ENCODE measurements at regions not wholly inside any gene's neighbourhood (a gene's known extent, or its start where the extent isn't known, plus 50 kb on each side); places are given as distances from the start of the nearest gene placed in this dataset.

GRCh38 chr1:116819081-116819480 is 64.9 kb downstream of the CD2 start:
- Histone ChIP-seq H3K27ac (no peak overlapping the region), H3K4me3 (no peak overlapping the region)
- TF ChIP-seq CTCF (IDR thresholded peaks at IDR 0.05), result no peak
- no peak for DNase-seq (ENCODE audit: low spot score)

- DNase-seq (ENCODE audit: low spot score), result no peak
- no peak overlapping the region for H3K27ac ChIP-seq
- no peak for TF ChIP-seq CTCF (IDR thresholded peaks at IDR 0.05)
- H3K4me3 ChIP-seq, result no peak overlapping the region
These were observed 66.1 kb downstream of the CD2 start for GRCh38 chr1:116820369-116820768.

DNA sequence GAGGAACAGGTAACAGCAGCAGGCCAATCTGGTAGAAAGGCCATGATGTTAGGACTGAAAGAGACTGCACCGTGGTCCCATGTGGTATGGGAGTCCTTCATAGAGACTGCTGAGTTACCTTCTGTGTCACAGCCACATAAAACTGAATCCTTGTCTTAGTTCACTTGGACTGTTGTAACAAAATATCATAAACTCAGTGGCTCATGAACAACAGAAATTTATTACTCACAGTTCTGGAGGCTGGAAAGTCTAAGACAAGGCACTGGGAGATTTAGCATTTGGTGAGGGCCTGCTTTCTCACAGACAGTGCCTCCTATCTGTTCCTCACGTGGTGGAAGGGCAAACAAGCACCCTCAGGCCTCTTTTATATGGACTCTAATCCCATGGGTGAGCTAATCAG is 67.5 kb downstream of the CD2 start:
- no peak overlapping the region for H3K4me3 ChIP-seq
- H3K27ac ChIP-seq, result no peak overlapping the region
- no peak for DNase-seq (ENCODE audit: low spot score)
- no peak for TF ChIP-seq CTCF (IDR thresholded peaks at IDR 0.05)

DNA sequence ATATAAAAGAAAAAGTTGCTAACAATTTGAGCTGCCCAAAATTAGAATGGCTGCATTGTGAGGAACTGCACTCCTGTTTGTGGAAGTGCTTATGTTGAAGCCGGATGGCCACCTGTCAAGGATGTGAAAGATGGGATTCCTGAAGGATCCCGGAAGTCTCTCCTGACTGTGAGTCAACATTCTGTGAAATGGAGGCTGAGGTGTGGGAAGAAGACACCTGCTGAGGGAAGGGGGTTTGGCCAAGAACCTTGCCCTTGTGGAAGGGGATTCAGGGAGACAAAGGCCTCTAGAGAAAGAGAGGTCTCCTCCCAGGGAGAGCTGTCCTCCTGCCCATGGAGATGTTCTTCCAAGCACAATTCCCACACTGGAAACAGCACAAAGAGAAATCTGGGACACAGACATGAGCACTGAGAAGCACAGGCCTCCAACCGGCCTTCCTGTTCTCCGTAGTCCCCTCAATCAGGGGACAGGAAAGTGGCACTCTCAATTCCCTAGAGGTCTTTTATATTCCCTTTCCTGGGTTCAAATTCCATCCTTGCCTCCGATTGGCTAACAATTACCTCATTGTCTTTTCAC is 70.5 kb downstream of the CD2 start:
- TF ChIP-seq CTCF (IDR thresholded peaks at IDR 0.05), result no peak
- no peak for DNase-seq (ENCODE audit: low spot score)
- no peak overlapping the region for H3K4me3 ChIP-seq
- H3K27ac ChIP-seq, result no peak overlapping the region

DNA sequence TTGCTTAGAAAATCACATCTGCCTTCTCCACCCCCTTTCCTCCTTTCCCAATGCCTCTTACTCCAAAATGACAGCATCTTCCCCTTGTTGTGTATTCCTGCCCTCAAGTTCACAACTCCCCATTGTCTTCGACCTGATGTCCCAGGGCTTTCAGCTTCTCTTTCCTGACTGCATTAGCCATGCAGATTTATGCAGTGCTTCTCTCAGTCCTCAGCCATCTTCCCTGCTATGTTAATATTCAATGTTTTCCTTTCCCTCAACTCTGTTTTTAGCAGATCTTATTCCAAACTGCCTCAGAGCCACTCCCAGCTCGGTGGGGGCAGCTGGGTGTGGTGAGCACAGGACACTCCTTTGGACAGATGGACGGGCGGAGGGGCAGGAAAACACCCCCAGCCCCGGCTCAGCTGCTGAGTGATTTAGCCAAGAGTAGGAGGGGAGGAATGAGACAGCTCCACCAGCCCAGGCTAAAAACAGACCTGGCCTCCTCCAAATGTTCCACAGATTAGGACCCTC is 71.0 kb downstream of the CD2 start:
- Histone ChIP-seq H3K4me3 (no peak overlapping the region), H3K27ac (no peak overlapping the region)
- no peak for DNase-seq (ENCODE audit: low spot score)
- TF ChIP-seq CTCF (IDR thresholded peaks at IDR 0.05), result no peak

GRCh38 chr1:116825720-116826438 is 71.6 kb downstream of the CD2 start:
- DNase-seq (ENCODE audit: low spot score), result no peak
- H3K4me3 ChIP-seq, result no peak overlapping the region
- TF ChIP-seq CTCF (IDR thresholded peaks at IDR 0.05), result no peak
- H3K27ac ChIP-seq, result no peak overlapping the region
